GM21360 (cell line): ENCODE measurements at regions not wholly inside any gene's neighbourhood (a gene's known extent, or its start where the extent isn't known, plus 50 kb on each side); places are given as distances from the start of the nearest gene placed in this dataset.
"Not testable (repeated sequence)": the region's sequence is repeated elsewhere in the genome, so short reads cannot be mapped to it uniquely, and the experiment has no call there.

Experiments used
- ATAC-seq: cut with Tn5 transposase; IDR thresholded peaks from one replicate; pipeline ENCODE4 v1.9.1; 2021; ENCODE audit warnings: mild to moderate bottlenecking, moderate library complexity; ENCODE audit not compliant: unreplicated experiment

DNA sequence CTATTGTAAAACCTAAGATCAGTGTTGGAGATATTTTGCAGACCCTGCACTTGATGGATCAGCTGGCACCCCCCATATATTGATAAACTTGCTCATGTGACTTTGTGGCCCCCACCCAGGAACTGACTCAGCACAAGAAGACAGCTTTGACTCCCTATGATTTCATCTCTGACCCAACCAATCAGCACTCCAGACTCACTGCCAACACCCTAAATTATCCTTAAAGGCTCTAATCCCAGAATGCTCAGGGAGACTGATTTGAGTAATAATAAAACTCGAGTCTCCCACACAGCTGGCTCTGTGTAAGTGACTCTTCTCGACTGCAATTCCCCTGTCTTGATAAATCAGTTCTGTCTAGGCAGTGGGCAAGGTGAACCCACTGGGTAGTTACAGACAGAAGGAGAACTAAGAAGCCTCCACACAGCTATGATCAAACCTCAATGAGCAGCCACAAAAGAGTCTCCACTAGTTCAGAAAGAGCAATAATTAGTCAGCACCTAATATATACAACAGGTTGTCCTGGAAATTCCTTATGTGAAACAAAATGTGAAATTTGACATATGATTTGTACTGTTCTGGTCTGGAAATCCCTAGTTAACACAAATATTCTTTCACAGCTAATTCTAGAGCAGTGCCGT is 52.2 kb downstream of the ACTL7B start:
- no peak for ATAC-seq

DNA sequence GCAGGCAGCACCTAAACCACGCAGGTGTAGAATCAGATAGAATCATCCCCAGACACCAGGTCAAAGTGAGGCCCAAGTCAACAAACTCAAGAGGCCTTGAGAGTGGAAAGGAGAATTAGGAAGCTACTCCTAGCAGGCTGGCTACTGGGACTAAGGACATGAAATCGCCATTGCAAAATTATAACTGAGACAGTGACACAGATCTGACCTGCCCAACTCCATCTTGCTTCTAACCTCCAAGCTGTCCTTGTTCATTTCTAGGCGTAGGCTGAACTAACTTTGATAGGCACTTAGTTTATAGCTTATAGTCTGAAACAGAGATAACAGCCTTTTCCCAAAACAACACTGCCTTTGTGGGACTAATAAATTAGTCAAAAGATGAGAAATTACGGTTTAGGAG is 52.8 kb downstream of the ACTL7B start:
- no peak for ATAC-seq

DNA sequence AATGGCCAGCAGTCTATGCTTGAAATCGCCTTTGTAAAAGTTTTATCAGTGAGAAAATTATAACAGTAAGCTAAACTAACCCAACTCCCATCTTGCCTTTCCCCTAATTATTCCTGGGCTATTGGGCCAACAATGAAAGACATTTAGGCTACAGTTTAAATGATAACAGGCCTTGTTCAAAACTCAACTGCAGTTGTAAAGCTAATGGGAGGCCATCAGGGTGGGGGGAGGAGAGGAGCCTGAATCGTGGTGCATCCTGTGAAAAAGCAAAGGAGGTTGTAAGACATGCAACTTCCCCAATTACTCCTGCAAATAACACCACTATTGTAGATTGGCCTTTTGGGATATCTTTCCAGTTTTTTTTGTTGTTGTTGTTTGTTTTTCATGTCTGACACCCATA is 53.8 kb downstream of the ACTL7B start:
- ATAC-seq, result no peak

GRCh38 chr9:108800632-108801099 is 55.1 kb downstream of the ACTL7B start:
- ATAC-seq, result no peak

DNA sequence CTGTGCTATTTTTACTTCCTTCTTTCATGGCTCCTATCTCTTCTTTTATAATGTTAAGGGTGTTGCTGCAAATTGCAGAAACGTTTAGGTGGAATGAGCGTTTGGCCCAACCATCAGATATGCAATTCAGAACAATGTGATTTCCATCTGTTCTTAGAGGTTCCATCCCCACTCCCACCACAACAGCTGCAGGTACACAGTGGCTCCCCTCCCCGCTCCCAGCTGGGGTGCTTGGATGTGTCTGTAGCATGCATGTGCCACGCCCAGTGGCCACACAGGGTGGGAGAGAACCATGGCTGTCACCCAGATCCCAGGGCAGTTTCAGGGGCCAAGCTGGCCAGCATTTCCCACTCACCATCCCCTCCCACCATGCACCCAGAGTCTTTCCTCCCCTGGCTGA is 62.2 kb downstream of the ACTL7B start:
- no peak for ATAC-seq

DNA sequence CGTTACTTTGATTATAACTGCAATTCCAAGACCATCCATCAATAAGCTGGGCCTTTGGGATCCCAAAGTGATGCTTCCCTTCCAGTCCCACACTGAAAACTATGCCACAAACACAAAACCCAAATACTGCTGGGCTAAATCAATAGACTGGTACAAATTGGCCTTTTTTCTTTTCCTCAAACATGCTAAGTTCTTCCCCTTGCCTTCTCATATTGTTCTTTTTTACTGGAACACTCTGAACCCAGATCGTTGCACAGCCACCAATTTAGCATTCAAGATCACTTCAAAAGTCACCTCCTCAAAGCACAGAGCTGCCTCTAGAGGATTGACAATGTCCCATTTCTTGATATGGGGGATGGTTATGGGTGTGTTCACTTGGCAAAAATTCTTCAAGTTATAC is 66.0 kb downstream of the ACTL7B start:
- ATAC-seq, result no peak

DNA sequence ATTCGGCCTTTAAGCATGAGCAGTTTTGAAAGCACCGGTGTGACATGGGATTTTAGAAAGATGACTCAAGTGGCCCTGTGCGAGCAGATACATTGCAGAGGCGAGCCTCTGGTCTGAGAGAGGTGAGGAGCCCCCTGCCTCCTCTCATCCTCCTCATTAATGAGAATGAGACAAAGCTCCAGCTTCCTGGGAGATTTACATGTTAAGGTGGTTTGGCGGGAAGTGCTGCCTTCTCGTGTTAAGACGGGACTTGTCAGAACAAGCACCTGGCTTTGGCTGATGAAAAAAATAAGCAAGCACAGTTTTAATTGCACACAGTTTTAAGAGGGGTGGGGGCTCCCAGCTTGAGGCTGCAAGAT is 68.1 kb downstream of the ACTL7B start:
- no peak for ATAC-seq

GRCh38 chr9:108786901-108787689 is 68.7 kb downstream of the ACTL7B start:
- no peak for ATAC-seq

GRCh38 chr9:108786322-108786721 is 69.5 kb downstream of the ACTL7B start:
- ATAC-seq, result no peak

- ATAC-seq, result no peak
Observed at GRCh38 chr9:108784998-108785397, 70.8 kb downstream of the ACTL7B start.

DNA sequence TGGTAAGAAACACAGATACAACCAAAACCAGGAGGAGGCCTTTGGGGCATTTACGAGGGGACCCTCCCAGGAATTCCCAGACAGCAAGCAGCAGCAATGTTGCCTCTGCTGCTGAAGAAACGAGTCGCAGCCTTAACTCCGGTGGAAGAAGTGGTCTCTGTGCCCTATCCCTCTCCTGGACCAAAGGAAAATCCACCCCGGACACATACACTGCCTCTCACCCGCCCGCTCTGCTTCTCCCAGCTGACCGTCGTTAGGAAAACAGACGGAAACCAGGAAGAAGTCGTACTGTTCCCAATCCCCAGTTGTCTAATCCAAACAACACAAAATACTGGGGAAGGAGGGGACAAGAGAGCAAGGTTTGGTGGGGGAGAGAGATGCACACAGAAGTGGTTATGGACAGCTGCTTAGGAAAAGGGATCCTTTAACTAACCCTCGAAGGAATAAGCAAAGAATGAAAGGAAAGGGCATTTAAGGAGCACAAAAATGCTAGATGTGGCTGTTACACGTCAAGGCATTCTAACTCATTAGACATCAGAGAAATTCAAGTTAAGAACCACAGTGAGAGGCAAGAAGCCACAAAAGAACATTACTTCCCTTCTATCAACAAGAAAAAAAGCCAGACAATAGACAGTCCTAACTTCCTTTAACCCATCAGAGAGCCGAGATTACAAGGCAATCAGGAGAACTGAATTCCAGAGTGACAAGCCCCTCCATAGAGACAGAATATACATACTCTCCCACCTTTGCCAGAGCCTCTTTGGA is 71.9 kb downstream of the ACTL7B start:
- ATAC-seq, result no peak

- ATAC-seq, result no peak
Observed at GRCh38 chr9:108783326-108783725, 72.5 kb downstream of the ACTL7B start.

- ATAC-seq, result no peak
Observed at GRCh38 chr9:108780942-108781734, 74.6 kb downstream of the ACTL7B start.

DNA sequence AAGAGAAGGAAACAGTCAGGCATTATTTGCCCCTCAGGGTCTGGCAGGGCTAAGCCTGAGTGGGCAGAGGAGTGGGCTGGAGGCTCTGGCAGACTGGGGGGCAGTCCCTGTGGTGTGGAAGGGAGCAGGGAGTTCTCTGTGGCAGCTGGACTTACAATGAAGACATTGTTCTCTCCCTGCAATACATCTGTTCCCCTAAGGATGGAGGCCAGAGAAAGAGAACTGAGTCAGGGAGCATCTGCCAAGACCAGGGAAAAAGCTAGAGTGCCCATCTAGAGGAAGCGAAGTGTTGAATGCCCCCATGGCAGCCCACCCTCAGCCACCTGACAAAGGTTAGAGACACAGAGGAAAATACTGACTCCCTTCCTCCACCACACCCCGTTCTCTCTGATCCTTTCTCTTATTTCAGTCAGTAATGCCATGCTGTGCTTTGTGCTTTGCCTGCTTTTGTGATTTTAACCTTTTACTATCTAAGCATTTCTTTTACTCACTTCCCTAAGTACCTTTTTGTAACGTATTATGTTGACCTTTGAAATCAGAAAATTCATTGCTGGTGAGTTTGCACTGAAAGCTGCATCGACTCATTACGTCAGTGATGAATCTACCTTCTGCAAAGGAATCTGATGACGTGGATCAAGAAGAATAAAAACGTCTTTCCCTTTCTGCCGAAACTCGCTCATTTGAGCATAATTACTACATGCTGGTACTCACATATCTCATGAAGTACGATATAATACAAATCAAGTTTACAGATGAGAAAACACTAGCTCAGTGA is 76.0 kb downstream of the ACTL7B start:
- no peak for ATAC-seq

GRCh38 chr9:108776920-108777639 is 78.7 kb downstream of the ACTL7B start:
- no peak for ATAC-seq

DNA sequence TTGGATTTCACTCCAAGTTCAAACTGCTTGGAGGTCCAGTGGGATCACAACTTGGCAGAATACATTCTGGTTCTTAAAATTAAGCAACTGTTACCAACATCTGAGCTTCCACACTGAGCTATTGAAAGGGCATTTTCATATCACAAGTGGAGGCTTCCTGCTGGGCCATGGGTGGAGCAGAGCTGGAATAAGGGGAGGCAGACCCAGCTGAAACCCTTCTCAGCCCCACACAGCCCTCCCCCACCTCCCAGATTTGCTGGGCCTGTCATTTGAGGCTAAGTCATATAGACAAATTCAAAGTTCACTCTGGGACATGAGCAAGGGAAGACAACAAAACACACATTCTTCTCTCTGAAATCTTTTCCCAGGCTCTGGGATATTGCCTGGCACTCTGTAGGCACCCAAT is 79.9 kb downstream of the ACTL7B start:
- ATAC-seq, result no peak

DNA sequence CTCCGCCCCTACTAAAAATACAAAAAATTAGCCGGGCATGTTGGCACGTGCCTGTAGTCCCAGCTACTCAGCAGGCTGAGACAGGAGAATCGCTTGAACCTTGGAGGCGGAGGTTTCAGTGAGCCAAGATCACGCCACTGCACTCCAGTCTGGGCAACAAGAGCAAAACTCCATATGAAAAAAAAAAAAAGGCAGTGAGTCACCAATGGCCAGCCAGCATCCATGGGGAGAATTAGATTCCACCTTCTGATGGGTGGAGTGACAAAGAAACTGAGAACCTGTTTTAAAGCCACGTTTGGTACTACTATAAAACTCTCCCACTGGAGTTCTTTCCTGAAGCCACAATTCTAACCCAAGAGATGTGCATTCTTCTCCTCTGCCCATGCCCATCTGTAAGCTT is 81.7 kb downstream of the ACTL7B start:
- not testable (repeated sequence) for ATAC-seq

DNA sequence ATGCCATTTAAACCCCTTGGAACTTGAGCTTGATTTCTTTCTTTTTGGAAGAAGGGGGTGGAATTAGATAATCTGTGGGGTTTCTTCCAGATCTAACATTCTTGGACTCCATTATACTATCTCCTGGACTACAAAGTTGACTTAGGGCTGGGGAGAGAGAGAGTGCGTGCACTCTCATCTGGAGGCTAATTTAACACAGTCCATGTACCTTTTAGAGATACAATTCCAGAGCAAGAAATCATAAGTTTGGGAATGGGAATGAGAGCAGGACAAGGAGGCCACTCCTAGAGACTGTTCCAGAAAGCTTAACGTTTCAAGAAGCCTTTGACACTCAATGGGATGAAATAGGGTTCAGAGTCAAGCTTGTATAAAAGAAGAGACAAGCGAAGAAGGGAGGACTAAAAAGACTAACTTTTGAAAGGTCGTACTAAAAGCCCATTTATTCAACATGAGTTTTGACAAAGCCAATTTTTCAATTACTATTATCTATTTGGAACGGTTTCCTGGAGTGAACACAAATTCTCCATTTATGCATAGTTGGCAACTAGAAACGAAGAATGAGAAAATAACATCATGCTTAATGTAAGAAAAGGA is 83.4 kb downstream of the ACTL7B start:
- no peak for ATAC-seq

- ATAC-seq, result no peak
Observed at GRCh38 chr9:108768744-108769143, 87.0 kb downstream of the ACTL7B start.
